K562 (cell line): ENCODE measurements at regions not wholly inside any gene's neighbourhood (a gene's known extent, or its start where the extent isn't known, plus 50 kb on each side); places are given as distances from the start of the nearest gene placed in this dataset.

Experiments
- ATAC-seq: fragments of 200-7000 bp; cut with Tn5 transposase; 3 replicates; pipeline ENCODE4 v1.9.1; 2020; ENCODE audit warnings: moderate library complexity
- BruUV-seq: library from RNA; stranded (reverse); fragments of 400-500 nt; replicated peaks from 2 replicates; lab custom pipeline; 2021; lab: Mats Ljungman, UMichigan
- CTCF ChIA-PET: fragments of 300-600 bp; formaldehyde crosslinking; extraction: SDS; loops from one replicate; lab custom pipeline; 2021; ENCODE audit warnings: low intra/inter-chr PET ratio; lab: Yijun Ruan, JAX
- POLR2A ChIA-PET: fragments of 300-600, 350-650 bp; sonication (Branson Sonifier 250); formaldehyde crosslinking; extraction: SDS; loops from one replicate; lab custom pipeline; 2021; ENCODE audit warnings: antibody characterized with exemption, inconsistent platforms; lab: Yijun Ruan, JAX
- DNase-seq, 4 experiments: peaks; one replicate each; pipeline versions ENCODE4 v3.0.0 to v3.0.0-alpha.2; 2011 to 2018; ENCODE audit warnings: low spot score in 3 of 4, mixed read lengths in 3 of 4; ENCODE audit errors: extremely low read depth in 1 of 4
- FAIRE-seq: peaks from 2 replicates; lab custom pipeline; 2011; peaks lifted over from hg19 to GRCh38; lab: Jason Lieb, UNC
- H2AFZ ChIP-seq: 2 replicates; pipeline ENCODE4 v1.6.0; 2011; ENCODE audit warnings: low read depth, low read length, control low read depth, inconsistent platforms
- H3K27ac ChIP-seq: fragments of 200-600 bp; 3 replicates; pipeline ENCODE4 v1.8.0; 2011; ENCODE audit warnings: low read depth, mild to moderate bottlenecking, control low read depth, inconsistent platforms, low read length, moderate library complexity, mixed read lengths; ENCODE audit errors: extremely low read depth
- H3K27me3 ChIP-seq, 2 experiments: fragments of 300-600 bp in 1 of 2; 2 replicates in 1 of 2; 3 replicates in 1 of 2; pipeline versions ENCODE4 v1.6.0 to v1.8.0; 2011; ENCODE audit warnings: inconsistent platforms in 2 of 2, low read length in 2 of 2, mild to moderate bottlenecking in 1 of 2, mixed read lengths in 1 of 2, moderate library complexity in 1 of 2; ENCODE audit not compliant: control insufficient read depth in 2 of 2, insufficient read depth in 2 of 2
- H3K36me3 ChIP-seq: fragments of 300-600 bp; 3 replicates; pipeline ENCODE4 v1.8.0; 2011; ENCODE audit warnings: mild to moderate bottlenecking, low read length, inconsistent platforms; ENCODE audit not compliant: control insufficient read depth, insufficient read depth
- H3K4me1 ChIP-seq, 2 experiments: fragments of 200-600 bp in 1 of 2; replicated peaks in 1 of 2; 2 replicates in 1 of 2; 3 replicates in 1 of 2; pipeline versions ENCODE4 v1.5.1 to v1.8.0; 2011; ENCODE audit warnings: inconsistent platforms in 2 of 2, low read length in 2 of 2, mild to moderate bottlenecking in 1 of 2, mixed read lengths in 1 of 2, moderate library complexity in 1 of 2; ENCODE audit not compliant: control insufficient read depth in 2 of 2, insufficient read depth in 2 of 2
- H3K4me2 ChIP-seq: 2 replicates; pipeline ENCODE4 v1.6.1; 2011; ENCODE audit warnings: low read length, control low read depth, inconsistent platforms, mixed read lengths; ENCODE audit not compliant: insufficient read depth
- H3K4me3 ChIP-seq: fragments of 200-600 bp; sonication (generic), shearing (Covaris generic); 2 replicates; pipeline ENCODE4 v1.5.1; 2016; ENCODE audit warnings: control low read depth, inconsistent platforms
- H3K79me2 ChIP-seq: fragments of 200-600 bp; 3 replicates; pipeline ENCODE4 v1.8.0; 2011; ENCODE audit warnings: low read length, inconsistent platforms; ENCODE audit not compliant: control insufficient read depth, insufficient read depth
- H3K9ac ChIP-seq, 2 experiments: 2 replicates each; pipeline versions ENCODE4 v1.6.0 to v1.6.1; 2011; ENCODE audit warnings: low read depth in 2 of 2, low read length in 2 of 2, control low read depth in 1 of 2, inconsistent platforms in 1 of 2, mild to moderate bottlenecking in 1 of 2, mixed read lengths in 1 of 2; ENCODE audit not compliant: insufficient read depth in 1 of 2
- H3K9me1 ChIP-seq: one replicate; pipeline ENCODE4 v1.6.0; 2011; ENCODE audit warnings: inconsistent platforms, mild to moderate bottlenecking, low read length, moderate library complexity; ENCODE audit not compliant: control insufficient read depth, insufficient read depth
- H3K9me3 ChIP-seq: replicated peaks from 2 replicates; pipeline ENCODE4 v1.5.1; 2011; ENCODE audit warnings: low read depth, low read length, inconsistent platforms; ENCODE audit not compliant: control insufficient read depth, insufficient read depth
- H4K20me1 ChIP-seq: replicated peaks from 2 replicates; pipeline ENCODE4 v1.6.1; 2011; ENCODE audit warnings: low read length, inconsistent platforms, mixed read lengths; ENCODE audit not compliant: control insufficient read depth, insufficient read depth
- ARHGAP35 ChIP-seq: fragments of 450-650 bp; IDR thresholded peaks from 2 replicates; pipeline ENCODE4 v1.6.1; 2018; ENCODE audit not compliant: partially characterized antibody
- BRCA1 ChIP-seq, 2 experiments: fragments of 450-650 bp in 1 of 2; sonication (generic) in 1 of 2; formaldehyde crosslinking in 1 of 2; IDR thresholded peaks; 2 replicates each; pipeline versions ENCODE4 v1.5.0 to v1.6.1; 2017 to 2020; ENCODE audit warnings: mild to moderate bottlenecking in 1 of 2, missing genetic modification reagents in 1 of 2
- CBX5 ChIP-seq: IDR thresholded peaks from 2 replicates; pipeline ENCODE4 v1.6.1; 2014; ENCODE audit warnings: low read depth, borderline replicate concordance
- DIDO1 ChIP-seq: fragments of 450-650 bp; IDR thresholded peaks from 2 replicates; pipeline ENCODE4 v1.6.1; 2016; ENCODE audit warnings: low read depth, missing biosample characterization, missing genetic modification characterization
- ELF1 ChIP-seq: fragments of 200-800 bp; sonication (Bioruptor generic); IDR thresholded peaks from 2 replicates; pipeline ENCODE4 v1.6.1; 2016; ENCODE audit warnings: missing genetic modification characterization, missing compliant biosample characterization
- HDAC2 ChIP-seq: fragments of 450-650 bp; IDR thresholded peaks from 2 replicates; pipeline ENCODE4 v1.6.1; 2016; ENCODE audit warnings: mild to moderate bottlenecking
- HNRNPL ChIP-seq: fragments of 200-400 bp; formaldehyde crosslinking; IDR thresholded peaks from 2 replicates; pipeline ENCODE4 v1.6.1; 2017; ENCODE audit warnings: low read depth, mild to moderate bottlenecking, low read length
- NFIC ChIP-seq: fragments of 450-650 bp; IDR thresholded peaks from 2 replicates; pipeline ENCODE4 v1.6.1; 2017; ENCODE audit warnings: mild to moderate bottlenecking, inconsistent platforms
- PHF20 ChIP-seq: fragments of 450-650 bp; IDR thresholded peaks from 2 replicates; pipeline ENCODE4 v1.6.1; 2018; ENCODE audit not compliant: partially characterized antibody
- ZNF174 ChIP-seq: fragments of 250-450 bp; sonication (Bioruptor Pico); IDR thresholded peaks from 2 replicates; pipeline ENCODE4 v1.4.0; 2020; ENCODE audit warnings: mild to moderate bottlenecking
- ZNF57 ChIP-seq: fragments of 450-650 bp; formaldehyde crosslinking; IDR thresholded peaks from 2 replicates; pipeline ENCODE4 v1.4.0; 2020; ENCODE audit warnings: mild to moderate bottlenecking, moderate library complexity
- in situ Hi-C: fragments of 300-500 bp; cut with MboI; formaldehyde crosslinking; loops from 4 replicates; pipeline ENCODE4 v1.15.0; 2018; ENCODE audit warnings: inconsistent platforms, mixed read lengths
- intact Hi-C: fragments of 100-400 bp; cut with micrococcal nuclease; formaldehyde crosslinking; loops from 2 replicates; pipeline ENCODE4 v1.14.2; 2022
- TF ChIP-seq, protein P1 (sequence below): fragments of 250-450 bp; sonication (Bioruptor Pico); IDR thresholded peaks from 2 replicates; pipeline ENCODE4 v1.8.0; 2021; ENCODE audit warnings: borderline replicate concordance, mild to moderate bottlenecking, moderate library complexity; ENCODE audit not compliant: poor library complexity, severe bottlenecking

DNA sequence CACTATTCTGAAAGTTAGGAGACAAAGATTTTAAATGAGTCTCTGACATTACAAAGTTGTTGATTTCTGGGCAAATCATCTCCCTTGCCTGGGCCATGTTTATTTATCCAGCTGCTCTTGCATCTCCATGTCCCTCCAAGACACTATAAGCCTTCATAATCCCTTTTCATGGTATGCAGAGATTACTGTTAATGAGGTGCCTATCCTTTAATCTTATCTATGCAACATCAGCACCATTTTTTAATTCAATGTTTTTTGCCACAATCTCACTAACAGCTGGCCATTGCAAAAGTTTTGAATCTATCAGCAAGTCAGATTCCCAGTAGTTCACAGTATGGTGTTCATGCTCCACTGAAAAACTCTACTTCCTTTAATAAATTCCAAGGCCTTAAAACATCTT is 108.5 kb upstream of the PTPRD start:
- no peaks in the 10 kb centered on the region for H3K9me3 ChIP-seq
- in situ Hi-C loops (no loop called here), intact Hi-C loops (no loop called here)
- H3K27me3 ChIP-seq: no peaks in the 10 kb centered on the region
- no peak overlapping the region for H3K4me2 ChIP-seq
- FAIRE-seq (no peak), ATAC-seq (no peak), DNase-seq (no peak)
- no peak overlapping the region for H2AFZ ChIP-seq
- no peaks in the 10 kb centered on the region for H3K4me1 ChIP-seq
- H3K4me3 ChIP-seq: no peak overlapping the region
- ChIA-PET CTCF (no interaction called here), POLR2A (no interaction called here)
- H3K36me3 ChIP-seq: no peaks in the 10 kb centered on the region
- H3K27ac ChIP-seq: no peak overlapping the region
- H3K9ac ChIP-seq: no peak overlapping the region
- no peaks in the 10 kb centered on the region for H3K9me1 ChIP-seq
- no peak for TF ChIP-seq CBX5
- TF ChIP-seq ZNF57 (CRISPR knock-in tag): no peak
- no peak for TF ChIP-seq HNRNPL
- TF ChIP-seq ARHGAP35: no peak
- no peak for TF ChIP-seq DIDO1 (tag)
- TF ChIP-seq BRCA1 (IDR thresholded peaks at IDR 0.05): no peak
- TF ChIP-seq BRCA1 (CRISPR knock-in tag; IDR thresholded peaks at IDR 0.05): no peak
- TF ChIP-seq, protein P1, sequence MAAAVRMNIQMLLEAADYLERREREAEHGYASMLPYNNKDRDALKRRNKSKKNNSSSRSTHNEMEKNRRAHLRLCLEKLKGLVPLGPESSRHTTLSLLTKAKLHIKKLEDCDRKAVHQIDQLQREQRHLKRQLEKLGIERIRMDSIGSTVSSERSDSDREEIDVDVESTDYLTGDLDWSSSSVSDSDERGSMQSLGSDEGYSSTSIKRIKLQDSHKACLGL (CRISPR knock-in tag): no peak
- TF ChIP-seq HDAC2: no peak
- no peak for TF ChIP-seq PHF20
- TF ChIP-seq ZNF174 (CRISPR knock-in tag): no peak
- TF ChIP-seq NFIC: no peak
- no peak for TF ChIP-seq ELF1 (tag)
- TF ChIP-seq, all 486 proteins: peak for 0
- no peaks in the 10 kb centered on the region for H3K79me2 ChIP-seq
- no peaks in the 10 kb centered on the region for H4K20me1 ChIP-seq
- BruUV-seq: no TSS peak
